SW480 (cell line): ENCODE measurements at regions not wholly inside any gene's neighbourhood (a gene's known extent, or its start where the extent isn't known, plus 50 kb on each side); places are given as distances from the start of the nearest gene placed in this dataset.
"Not testable (repeated sequence)": the region's sequence is repeated elsewhere in the genome, so short reads cannot be mapped to it uniquely, and the experiment has no call there.

ENCODE experiments used
- DNase-seq: peaks from one replicate; pipeline ENCODE4 v3.0.0-alpha.2; 2016; ENCODE audit warnings: low spot score

DNA sequence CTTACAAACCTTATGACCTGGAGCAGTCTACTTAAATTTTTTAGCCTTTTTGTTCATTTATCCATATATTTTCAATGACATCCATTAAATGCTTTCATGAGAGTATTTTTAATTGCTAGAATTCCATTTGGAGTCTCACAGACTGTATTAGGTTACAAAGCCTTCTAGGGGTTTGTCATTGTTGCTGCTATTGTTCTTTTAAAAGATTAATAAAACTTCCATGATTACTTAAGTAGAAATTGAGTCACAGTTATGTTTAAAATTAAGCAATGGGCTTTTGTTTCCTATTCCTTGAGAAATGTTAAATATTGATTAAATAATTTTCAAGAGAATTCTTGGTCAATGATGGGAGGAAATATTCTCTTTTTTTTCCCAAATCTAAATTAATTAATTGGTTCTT lies 1408.4 kb upstream of the RAG2 start:
- no peak for DNase-seq

- DNase-seq = no peak
Measured at GRCh38 chr11:38005597-38005996, 1407.6 kb upstream of the RAG2 start.

GRCh38 chr11:37999171-37999570 lies 1401.1 kb upstream of the RAG2 start:
- no peak for DNase-seq

- no peak for DNase-seq
Measured at GRCh38 chr11:37995886-37996285, 1397.8 kb upstream of the RAG2 start.

DNA sequence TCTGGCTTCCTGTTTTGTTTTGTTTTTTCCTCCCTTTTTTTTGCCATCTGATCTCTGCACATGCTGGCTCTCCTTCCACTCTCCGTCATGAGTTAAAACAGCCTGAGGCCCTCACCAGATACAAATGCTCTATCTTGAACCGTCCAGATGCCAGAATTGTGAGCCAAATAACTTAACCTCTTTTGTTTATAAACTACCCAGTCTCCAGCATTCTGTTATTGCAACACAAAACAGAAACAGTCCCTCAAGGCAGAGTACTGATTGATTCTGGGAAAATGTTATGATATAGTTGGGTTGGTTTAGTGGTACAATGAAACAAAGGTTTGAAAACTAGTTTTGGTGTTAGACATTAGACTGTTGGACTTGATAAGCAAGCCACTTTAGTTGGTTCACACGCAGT lies 1390.0 kb upstream of the RAG2 start:
- DNase-seq = no peak

GRCh38 chr11:37984991-37985390 lies 1387.0 kb upstream of the RAG2 start:
- no peak for DNase-seq

DNA sequence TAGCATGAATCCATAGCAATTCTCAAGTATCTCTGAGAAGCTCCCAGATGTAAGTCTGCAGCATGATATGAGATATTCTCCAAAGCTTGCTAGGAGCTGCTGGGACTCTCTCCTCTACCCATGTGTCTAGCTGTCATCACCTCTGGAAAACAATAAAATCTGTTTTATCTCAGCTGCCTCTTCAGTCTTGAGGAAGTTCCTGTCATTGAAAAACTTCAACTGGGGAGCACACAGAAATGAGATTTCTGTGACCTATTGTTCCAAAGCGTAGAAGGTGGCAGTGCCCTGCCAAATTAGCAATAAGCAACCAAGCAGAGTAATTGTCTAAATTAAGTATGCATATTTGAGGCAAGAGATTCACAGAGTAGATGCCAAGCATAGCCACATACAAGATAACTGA lies 1380.6 kb upstream of the RAG2 start:
- no peak for DNase-seq

GRCh38 chr11:37973941-37974340 lies 1375.9 kb upstream of the RAG2 start:
- DNase-seq = no peak

GRCh38 chr11:37972691-37973090 lies 1374.7 kb upstream of the RAG2 start:
- no peak for DNase-seq

DNA sequence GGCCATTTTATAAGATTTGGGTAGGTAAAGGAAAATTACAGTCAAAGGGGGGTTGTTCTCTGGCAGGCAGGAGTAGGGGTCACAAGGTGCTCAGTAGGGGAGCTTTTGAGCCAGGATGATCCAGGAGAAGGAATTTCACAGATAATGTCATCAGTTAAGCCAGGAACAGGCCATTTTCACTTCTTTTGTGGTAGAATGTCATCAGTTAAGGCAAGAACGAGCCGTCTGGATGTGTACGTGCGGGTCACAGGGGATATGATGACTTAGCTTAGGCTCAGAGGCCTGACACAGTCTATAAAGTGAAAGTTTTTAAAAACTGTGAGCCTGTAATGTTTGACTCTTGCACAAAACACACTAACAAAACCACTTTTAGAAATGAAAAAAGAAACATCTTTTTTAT lies 1371.3 kb upstream of the RAG2 start:
- not testable (repeated sequence) for DNase-seq

DNA sequence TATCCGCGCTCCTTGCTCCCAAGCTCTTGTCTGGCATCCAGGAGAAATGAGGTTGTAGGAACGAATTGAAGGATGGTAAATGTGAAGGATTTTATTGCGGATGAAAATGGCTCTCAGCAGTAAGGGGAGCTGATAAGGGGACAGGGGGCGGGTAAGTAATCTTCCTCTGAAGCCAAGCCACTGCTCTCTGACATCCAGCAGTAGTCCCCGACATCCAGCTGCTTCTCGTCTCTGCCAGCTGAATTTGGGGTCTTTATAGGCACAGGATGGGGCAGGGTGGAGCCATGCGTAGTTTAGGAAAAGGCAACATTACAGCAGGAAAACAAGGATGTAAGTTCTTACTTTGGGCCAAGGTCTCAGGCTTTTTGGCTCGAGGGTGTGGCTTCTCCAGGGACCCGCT lies 1370.1 kb upstream of the RAG2 start:
- DNase-seq = no peak

DNA sequence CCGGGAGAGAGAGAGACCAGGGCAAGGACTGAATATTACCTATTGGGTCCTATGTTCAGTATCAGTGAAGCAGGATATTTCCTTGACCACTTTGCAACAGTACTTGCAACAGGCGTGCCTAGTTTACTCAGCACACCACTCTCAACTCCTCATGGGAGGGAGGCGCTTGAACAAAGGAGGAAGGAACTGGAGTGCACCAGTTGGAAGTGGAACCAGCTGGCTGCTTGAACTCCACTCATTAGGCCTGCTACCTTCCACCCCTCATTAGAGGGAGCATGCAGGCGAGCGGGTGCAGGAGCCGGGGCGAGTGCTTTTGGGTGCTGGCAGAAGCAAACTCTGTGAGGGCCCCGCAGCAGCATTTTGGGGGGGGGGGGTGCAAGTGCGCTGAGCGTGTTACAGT lies 1369.6 kb upstream of the RAG2 start:
- DNase-seq = no peak

DNA sequence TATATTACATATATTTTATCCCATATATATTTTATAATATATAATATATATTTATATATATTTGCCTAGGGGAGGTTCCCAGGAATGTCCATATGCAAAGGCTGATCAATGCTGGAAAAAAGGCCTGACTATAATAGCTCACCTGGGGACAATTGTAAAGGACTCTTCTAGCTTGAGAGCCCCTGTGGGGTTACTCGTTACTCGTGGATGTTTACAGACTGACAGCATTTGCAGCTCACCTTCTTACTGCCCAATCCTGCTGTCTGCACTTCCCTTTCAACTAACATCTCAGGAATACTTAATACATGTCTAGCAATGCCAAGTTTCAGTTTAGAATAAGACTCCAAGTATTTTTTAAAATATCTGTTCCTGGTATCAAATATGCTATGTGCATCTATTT lies 1365.4 kb upstream of the RAG2 start:
- no peak for DNase-seq

DNA sequence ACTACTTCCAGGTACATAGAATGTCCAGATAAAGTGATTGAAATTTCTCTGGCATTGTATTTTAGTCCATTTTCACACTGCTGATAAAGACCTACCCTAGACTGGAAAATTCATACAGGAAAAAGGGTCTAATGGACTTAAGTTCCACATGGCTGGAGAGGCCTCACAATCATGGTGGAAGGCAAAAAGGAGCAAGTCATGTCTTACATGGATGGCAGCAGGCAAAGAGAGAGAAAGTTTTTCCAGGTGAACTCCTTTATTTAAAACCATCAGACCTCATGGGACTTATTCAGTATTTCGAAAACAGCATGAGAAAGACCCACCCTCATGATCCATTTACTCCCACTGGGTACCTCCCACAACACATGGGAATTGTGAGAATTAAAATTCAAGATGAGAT lies 1359.7 kb upstream of the RAG2 start:
- no peak for DNase-seq

DNA sequence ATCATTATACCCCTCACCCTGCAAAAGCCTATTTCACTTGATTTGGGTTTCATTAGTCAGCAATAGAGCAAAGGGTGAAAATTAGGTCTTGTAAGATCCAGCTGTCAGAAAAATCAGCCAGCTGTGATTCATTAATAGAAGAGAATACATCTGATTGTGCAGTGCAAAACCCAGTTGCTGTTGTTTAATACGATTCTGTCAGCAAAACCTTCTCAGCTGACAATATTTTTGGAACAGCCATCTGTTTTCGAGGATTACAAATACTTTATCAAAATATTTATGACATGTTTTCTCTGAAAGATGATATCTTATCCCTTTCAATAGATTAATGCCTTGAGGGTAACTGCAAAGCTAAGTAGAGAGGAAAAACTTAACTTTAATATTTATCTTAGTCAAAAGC lies 1354.0 kb upstream of the RAG2 start:
- DNase-seq = no peak

GRCh38 chr11:37948258-37948657 lies 1350.2 kb upstream of the RAG2 start:
- no peak for DNase-seq

GRCh38 chr11:37947821-37948220 lies 1349.8 kb upstream of the RAG2 start:
- DNase-seq = no peak

GRCh38 chr11:37946155-37946766 lies 1348.2 kb upstream of the RAG2 start:
- DNase-seq = peak; percentile 33

- DNase-seq = no peak
Measured at GRCh38 chr11:37942081-37942480, 1344.0 kb upstream of the RAG2 start.

- DNase-seq = no peak
Measured at GRCh38 chr11:37929100-37929653, 1331.1 kb upstream of the RAG2 start.

GRCh38 chr11:37926772-37927171 lies 1328.7 kb upstream of the RAG2 start:
- DNase-seq = no peak

DNA sequence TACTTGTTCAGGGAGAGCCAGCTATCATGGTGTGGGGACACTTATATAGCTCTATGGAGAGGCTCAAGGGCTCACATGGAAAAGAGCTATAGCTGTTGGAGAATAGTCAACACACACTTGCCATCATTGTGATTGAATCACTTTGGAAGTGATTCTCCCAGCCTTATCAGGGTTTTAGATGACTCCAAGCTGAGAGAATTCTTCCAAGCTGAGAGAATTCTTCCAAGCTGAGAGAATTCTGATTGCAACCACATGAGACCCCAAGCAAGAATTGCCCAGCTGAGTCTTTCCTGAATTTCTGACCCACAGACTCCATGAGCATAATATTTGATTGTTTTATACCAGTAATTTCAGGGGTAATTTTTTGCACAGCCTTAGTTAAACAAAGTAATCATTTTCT lies 1318.3 kb upstream of the RAG2 start:
- DNase-seq = no peak

DNA sequence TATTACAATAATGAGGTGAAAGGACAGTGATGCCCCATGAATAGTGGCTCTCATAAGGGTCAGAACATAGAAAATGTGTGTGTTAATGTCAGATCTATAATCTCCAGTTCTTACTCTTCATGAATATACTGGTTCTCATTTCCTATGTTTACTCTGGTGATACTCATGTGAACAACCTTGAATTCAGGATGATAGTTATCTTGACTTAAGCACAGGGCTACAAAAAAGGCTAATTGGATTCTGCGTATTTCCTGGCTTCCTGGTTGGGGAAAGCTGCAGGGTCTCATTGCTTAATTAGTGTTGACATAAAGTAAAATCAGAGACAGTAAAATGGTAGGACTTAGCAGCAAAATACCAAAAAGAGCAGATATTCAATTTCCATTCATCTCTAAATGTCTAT lies 1316.8 kb upstream of the RAG2 start:
- no peak for DNase-seq

DNA sequence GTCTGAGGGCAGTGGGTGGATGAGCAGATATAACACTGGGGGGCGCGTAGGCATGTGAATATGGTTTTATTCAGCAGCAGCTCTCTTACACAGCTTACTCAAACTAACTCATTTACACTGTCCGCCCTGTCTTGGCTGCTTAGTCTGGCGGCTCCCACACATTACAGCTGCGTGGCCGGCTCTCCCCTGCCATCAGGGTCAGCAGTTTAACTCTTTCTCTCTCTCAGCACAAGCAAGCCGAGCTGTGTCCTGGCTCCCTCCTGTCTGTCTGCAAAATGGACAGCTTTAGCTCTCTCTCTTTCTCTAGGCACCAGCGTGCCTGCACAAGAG lies 1310.1 kb upstream of the RAG2 start:
- DNase-seq = no peak
